HG03039 (cell line): ENCODE measurements at regions not wholly inside any gene's neighbourhood (a gene's known extent, or its start where the extent isn't known, plus 50 kb on each side); places are given as distances from the start of the nearest gene placed in this dataset.

Source experiments
- ATAC-seq: cut with Tn5 transposase; IDR thresholded peaks from one replicate; pipeline ENCODE4 v1.9.1; 2021; ENCODE audit warnings: mild to moderate bottlenecking, moderate library complexity; ENCODE audit not compliant: unreplicated experiment

DNA sequence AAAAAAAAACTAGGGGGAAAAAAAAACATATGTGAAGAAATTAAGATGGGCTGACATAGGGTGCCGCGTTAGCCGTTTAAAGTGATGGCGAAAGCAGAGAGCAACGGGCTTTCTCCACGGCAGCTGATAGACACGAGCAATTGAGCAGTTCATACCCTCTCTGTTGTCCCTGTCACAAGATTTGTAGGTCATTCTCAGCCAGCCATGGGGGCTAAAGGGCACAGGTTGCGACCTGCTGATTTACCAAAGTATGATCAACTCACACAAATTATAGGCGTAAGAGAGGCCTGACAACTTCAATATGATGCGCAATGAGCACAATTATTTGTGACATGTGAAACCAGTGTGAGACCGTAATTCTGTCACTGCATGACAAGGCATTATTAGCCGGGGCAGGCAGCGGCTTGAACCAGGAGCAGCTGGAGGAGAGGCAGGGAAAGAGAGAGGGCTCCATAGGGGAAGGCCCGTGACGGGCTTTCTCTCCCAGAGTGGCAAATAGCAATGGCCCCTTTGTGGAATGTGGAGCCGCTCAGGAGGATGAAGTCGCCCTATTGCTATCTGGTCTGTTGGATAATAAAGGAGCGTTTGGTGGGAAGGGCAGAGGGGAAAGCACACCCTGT lies 195.1 kb upstream of the HABP2 start:
- ATAC-seq = no peak

DNA sequence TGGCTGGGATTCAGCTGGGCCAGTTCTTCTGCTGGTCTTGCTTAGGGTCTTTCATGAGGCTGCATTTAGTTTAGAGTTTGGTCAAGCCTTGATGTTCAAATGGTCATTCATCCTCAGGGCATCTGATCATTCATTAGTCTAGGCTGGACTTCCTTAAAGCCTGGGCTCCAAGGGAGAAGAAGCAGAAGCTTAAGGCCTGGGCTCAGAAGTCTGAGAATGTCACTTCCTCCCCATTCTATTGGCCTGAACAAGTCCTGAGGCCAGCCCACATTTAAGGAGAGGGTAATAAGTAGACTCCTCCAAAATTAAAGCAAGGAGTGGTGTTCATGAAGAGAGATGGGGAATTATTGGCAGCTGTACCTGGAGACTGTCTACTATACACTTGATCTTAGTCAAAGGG lies 193.2 kb upstream of the HABP2 start:
- ATAC-seq = no peak

DNA sequence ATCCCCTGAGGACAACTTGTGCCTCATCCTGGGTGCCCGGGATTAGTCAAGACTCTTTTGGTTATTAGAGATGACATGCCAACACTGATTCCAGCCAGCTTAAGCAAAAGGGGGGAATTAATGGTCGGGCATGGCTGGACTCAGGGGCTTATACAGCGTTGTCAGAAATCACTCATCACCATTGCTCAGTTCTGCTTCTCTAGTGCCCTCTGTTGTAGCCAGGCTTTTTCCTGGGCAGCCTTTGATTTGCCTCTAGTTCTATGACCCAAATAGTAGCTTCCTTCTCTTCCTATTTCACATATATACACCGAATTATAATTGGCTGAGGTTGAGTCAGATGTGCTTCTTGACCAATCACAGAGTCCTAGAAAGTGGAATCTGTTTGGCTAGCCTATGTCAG lies 192.0 kb upstream of the HABP2 start:
- no peak for ATAC-seq

DNA sequence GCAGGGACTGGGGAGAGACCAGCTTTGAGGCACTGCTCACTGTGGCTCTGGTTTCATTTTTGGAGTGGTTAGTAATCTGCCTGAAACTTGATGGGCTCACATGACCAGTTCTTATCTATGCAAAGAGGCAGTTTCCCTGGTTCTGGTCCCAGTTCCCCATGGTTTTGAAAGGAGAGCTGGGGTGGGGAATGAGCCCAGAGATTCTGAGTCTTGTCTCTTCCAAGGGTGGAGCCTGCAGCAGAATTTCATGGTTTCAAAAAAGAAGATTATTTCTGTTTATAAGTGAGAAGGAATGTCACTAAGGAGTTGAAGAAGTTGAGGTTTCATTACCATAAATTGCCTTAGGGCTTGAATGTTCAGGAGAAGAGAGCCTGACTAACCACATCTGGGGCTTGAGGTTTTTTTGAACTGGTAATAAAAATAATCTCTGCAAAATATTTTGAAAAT lies 190.2 kb upstream of the HABP2 start:
- ATAC-seq = no peak

DNA sequence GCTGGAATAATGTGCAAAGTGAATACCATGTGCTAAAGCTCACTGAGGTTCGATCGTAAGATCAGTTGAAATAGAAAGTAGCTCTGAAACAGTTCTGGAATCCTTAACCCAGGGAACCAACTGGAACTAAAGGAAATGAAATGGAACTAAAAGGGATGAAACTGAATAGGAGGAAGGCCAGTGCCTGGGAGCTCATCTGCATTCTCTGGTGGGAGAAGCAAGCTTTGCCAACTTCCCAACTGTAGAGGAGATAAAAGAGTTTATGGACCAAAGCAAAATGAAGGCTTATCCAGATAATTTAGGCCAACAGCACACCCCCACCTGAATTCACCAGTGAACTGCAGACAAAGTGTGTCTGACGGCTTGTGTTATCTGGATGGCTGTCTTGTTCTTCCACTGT lies 188.6 kb upstream of the HABP2 start:
- no peak for ATAC-seq

DNA sequence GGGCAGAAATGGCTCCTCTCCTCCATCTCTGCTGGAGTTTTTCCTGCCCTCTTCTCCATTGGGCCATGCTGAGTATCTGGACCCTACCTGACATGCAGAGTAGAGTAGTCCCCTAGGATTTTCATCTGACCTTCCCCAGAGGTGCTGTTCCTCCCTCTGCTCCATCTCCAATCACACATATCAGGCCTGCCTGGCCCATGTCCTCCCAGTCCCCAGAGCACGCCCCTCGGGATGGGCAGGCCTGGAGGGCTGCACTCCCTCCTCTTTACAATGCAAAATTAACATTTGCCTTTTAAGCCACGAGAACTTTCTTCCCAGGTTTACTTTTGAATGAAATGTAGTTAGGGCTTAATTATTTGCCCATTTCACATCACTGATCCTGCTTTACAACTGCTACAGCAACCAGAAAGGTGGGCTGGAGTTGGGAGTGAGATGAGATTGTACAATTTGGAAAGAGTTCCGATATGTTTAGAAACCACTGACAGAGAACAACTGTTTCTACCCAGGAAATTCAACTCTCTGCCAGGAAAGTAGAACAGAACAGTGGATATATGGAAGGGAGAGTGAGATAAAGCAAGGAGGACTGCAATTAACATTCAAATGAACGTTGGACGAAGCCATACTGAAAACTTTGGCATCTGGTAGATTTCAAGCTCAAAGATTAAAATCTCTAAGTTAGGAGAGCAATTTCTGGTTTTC lies 184.0 kb upstream of the HABP2 start:
- no peak for ATAC-seq

DNA sequence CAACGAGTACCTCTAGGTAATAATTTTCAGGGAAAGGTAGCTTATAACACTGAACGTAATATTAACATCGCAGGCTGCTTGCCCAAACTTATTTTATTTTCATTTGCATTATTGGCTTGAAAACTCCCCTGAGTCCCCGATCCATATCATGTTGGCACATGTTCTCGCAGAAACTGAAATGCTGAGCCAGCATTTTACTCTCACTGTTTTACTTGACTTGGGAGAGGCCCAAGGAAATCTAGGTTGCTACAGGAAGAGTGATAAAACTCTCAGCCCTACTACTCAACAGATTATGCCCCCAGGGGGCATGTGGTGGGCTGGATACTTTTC lies 183.5 kb upstream of the HABP2 start:
- no peak for ATAC-seq

DNA sequence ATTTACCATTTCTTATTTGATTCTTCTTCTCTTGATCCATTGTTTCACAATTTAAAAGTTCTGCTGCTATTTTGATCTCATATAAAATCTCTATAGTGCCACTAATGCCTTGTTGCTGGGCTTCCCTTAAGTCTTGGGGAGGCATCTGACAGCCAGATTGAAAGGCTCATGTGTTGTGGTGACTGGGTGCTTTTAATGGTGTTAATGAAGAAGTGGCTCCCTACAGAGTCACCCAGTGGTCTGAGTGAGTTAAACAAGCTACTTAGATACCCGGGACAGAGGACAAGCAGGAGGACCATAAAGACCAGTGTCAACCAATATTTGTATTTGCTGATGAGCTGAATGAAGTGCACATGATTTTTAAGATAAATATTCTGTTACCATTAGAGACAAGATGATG lies 176.4 kb upstream of the HABP2 start:
- ATAC-seq = no peak

DNA sequence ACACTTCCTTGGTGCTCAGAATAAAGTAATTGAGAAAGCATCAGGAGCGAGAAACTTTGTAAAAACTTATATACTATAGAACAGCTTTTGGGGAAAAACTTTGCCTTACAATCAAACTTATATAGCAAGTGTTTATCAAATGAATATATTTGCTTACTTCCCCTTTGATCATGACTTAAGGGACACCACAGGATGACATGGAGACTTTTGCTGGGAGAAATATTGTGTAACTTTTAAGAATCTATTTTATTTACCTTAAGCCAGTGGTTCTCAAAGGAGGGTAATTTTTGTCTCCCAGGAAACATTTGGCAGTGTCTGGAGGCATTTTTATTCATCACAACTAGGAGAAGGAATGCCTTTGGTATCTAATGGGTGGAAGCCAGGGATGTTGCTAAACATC lies 173.8 kb upstream of the HABP2 start:
- no peak for ATAC-seq

DNA sequence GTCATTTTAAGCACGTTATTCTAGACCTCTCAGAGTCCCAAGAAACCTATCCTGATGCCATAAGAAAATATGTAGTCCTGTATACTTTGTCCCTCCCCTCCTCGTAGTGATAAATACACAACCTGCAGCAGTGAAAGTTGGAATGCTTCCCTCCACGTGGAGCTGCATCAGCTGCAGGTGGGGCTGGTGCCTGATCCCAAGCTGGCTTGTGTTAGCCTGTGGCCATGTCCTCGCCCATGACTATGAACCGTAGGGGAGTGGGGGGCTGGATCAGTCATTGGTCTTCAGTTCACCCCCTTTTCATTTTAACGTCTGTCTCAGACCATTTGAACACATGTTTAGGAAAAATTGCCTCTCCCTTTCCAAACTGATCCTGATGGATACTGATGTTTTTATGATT lies 171.4 kb upstream of the HABP2 start:
- no peak for ATAC-seq

DNA sequence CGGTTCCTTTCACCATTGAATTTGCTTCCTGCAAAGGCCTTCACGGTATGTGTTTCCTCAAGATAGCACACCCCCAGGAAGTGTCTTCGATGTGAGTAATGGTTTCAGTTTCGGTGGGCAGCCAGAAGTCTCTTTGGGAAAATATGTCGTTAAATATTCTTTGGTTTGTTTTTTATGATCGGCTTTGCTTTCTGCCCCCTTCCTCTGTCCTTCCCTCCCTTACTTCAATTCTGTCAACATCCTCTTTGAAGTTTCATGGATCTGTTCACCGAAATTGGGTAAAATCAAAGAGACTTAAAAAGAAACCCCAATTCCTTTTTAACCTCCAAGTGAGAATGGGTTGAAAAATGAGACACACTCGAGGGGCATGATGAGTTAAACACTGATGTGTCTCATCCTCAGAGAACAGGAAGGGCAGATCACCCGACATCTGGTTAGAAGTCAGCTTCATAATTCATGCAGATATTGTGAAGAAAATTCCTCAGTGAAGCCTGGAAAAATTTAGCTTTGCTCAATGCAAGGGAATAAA lies 170.8 kb upstream of the HABP2 start:
- ATAC-seq = no peak

DNA sequence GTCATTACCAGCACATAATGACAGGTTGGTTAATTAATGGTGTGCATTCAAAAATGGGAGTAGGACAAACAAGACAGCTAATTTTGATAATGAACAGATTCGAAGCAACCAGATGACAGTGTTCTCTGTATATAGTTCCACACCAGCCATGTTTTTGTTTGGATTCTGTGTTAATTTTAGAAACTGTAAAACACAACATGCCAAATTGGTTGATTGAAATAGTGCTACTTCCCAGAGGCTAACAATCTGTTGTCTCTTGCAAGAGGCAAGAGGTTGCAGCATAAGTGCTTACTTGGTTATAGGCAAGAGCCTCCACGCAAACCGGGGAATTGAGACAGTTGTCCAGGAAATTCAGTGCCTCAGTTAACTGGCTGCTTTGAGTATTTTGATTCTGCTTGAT lies 170.2 kb upstream of the HABP2 start:
- no peak for ATAC-seq

DNA sequence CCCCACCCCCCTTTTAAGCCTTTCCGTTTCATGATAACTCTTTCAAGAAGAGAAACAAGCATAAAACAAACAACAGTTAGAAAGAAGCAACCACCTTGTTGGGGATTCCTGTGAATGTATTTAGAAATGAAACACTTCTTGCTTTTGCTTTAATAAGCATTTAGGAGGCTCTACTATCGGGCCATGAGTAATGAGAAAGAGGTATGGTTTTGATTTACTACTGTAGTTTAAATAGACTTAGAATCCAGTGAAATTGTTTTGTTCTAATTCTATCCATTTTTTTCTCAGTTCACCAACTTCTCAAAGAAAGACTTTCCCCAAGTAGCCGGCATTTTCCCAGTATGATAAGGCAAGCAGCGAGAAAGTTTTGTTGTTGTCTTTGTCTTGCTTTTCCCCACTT lies 168.7 kb upstream of the HABP2 start:
- no peak for ATAC-seq

DNA sequence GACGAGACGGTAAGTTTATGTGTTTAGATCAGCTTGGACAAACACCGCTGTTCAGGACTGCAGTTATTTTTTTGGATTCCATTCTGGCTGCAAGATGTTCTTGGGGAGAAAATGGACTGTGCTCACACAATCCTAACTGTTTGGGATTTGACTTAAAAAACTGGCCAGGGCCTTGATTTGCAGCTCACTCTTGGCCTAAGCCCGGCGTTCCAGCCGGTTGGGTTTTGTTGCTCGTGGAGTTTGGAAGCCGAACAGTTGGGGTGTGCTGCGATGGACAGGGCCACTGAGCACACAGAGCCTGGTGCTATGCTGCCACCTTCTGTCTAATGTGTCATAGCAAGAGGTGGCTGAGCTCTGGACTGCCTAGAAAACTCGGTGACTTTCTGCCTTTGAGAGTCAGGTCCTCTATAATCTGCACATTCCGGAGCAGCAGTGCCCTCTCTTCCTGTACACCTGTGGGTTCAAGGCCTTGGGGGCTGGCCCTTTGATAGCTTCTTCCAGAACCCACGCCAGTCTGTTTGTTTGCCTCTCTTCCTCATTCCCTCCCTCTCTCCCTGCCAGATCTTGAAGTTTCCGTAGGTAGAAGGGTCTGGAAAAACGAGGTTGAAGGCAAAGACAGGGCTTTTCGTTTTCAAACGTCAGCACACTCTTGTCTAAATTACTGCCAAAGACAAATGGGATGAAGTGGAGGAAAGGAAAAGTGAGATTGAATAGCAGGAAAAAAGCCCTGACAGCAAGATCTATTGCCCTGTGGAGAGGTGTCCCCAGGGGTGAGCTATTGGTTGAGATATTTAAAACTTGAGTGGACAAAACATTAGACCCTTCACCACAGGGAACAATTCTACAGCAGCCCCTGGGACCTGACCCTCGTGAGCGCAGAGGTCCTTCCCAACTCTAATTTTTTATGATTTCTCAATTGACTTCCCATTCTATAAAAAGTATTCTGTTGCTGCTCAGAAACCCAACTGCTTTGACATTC lies 167.5 kb upstream of the HABP2 start:
- peak; percentile 59 for ATAC-seq

DNA sequence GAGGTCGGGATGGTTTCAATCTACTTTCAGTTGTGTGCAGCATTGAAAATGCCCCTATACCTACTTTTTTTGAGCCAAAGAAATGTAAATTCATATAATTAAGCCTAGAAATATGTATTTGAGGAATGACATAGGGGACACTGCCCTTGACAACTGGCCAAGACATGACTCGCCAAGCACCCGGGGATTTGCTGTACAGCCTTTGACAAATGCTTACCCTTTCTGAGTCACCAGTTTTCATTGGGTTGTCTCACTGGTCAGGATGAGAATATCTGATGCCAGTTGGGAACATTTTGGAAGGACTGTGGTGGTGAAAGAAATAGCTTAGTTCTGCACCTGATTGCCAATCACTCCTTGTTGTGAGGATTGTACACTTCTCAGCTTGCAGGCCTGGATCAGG lies 166.8 kb upstream of the HABP2 start:
- ATAC-seq = no peak

DNA sequence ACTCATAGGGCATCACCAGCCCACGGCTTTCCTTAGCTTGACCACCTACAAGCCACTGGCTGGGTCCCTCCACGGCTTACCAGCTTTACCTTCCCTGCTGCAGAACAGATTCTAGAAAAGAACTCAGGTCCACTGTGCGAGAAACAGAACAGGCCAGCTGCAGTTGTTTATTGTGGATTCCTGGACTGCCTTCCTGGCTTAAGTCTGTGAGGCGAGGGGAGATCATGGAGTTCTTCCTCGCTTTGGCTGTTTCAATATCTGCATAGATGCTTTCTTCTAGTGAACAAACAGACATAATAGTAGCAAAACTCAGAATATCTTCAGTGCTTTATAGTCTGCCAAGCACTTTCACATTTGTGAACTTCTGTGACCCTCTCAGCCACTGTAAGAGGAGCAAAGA lies 162.9 kb upstream of the HABP2 start:
- no peak for ATAC-seq

DNA sequence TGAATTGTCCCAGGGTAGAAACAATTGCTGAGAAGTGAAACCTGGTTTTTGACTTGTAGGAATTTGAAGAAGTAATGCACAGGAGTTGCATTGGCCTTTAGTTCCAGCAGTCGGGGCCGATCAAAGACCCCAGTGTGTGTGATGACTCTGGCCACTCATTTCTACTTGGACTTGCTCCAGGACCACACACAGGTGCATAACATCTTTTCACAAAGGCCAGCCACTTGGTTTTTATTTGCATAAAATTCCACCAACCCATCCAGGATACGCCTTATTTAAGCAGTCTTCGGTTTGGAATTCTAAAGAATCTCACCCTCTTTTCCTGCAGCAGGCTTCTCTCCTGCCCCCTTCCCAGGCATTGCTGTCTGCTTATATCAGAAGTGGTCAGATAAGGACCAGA lies 162.0 kb upstream of the HABP2 start:
- ATAC-seq = no peak

DNA sequence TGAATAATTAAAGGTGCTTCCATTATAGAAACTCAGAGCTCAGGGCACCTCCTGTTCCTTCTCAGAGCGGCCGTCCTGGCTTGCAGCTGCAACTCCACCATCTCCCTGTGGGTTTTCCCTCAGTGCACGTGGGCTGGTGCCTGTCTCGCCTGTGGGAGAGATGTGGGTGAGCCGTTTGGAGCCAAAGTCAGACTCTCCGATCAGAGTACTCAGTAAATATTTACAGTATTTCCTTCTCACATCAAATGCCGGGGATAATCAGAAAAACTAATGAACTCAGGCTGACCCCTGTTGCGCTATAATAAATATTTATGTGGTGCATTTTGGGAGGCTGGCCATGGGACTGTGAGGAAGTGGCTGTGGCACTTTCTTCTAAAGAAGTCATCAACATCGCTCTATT lies 155.8 kb upstream of the HABP2 start:
- no peak for ATAC-seq

DNA sequence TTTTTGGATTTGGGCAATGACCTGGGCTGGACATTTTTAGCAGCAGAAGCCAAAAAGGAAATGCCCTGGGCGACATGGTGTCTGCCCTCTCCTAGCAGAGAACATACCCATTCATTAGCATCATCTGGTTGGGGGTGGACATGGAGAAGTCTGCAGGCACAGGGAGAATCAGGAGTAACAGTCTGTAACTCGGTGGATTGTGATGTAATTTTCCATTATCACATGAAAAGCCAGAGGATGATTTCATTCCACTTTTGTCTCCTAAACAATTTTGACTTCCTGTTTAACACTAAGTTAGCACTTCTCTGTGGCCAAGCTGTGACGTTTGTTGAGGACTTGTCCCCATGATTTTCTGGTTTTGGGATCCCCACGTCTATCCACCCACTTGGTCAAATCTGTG lies 153.8 kb upstream of the HABP2 start:
- ATAC-seq = no peak

DNA sequence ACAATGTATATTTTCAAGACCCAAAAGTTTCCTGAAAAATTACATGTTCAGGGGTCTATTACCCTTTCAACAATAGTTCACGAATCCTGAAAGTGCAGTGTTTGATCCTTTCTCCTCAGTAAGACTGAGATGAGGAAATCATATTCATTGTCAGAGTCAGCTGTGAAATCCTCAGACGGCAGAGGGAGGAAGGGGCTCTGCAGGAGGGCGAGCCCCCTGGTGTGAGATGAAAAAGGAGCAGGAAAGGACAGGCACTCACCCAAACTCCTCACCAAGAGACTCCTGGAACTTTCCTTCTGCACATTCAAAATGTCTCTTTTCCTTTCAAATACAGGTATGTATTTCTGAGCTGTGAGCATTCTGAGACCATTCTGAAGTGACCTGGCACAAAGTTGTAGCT lies 150.3 kb upstream of the HABP2 start:
- ATAC-seq = no peak

DNA sequence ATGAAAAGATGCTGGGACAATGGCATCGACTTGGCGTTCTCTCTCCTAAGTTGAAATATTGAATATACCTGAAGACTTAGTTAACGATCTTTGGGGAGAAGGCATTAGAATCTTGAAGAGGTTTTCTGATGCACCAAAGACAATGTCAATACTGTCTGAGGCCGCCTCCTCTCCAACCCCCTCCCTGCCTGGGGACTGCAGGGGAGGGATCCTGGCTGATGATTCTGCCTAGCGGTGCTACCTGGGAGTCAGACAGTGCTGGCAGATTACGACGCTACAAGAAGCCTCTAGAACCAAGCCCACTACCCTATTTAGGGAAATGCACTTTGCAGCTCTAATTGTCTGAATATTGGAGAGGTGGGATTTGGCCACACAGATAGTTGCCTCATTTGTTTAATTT lies 145.6 kb upstream of the HABP2 start:
- no peak for ATAC-seq

DNA sequence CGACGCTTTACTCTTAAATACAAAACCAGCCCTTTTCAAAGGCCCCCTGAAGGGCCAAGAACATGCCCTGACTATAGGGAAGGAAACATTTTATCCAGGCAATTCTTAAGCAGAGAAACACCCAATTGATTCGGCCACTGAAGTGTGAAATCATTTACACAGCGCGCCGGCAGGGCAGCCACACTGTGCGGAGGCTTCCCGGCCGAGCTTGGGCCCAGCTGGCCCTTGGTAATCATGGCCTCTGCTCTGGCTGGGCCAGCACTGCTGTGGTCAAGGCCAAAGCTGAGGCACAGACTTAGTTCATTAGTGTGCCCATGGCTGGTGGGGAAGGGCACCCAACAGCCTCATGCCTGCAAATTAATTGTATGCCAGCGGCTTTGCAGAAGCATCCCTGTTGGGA lies 143.7 kb upstream of the HABP2 start:
- ATAC-seq = no peak
